Kidney (tissue), 13 donors: ENCODE measurements at regions not wholly inside any gene's neighbourhood (a gene's known extent, or its start where the extent isn't known, plus 50 kb on each side); places are given as distances from the start of the nearest gene placed in this dataset.

Source experiments
- DNase-seq, 5 donors: peaks; one replicate each; pipeline ENCODE4 v3.0.0-alpha.2; 2013 to 2020
- FAIRE-seq: peaks from 2 replicates; lab custom pipeline; 2012; peaks lifted over from hg19 to GRCh38; lab: Jason Lieb, UNC
- H3K27ac ChIP-seq, 2 donors: one replicate each; pipeline ENCODE4 v1.7.0; 2013; ENCODE audit warnings: low read depth in 2 of 2, low read length in 2 of 2, inconsistent platforms in 1 of 2
- H3K27me3 ChIP-seq: one replicate; pipeline ENCODE4 v1.7.1; 2013; ENCODE audit warnings: low read length, inconsistent platforms; ENCODE audit not compliant: control insufficient read depth, insufficient read depth
- H3K36me3 ChIP-seq, 3 donors: one replicate each; pipeline versions ENCODE4 v1.7.0 to v1.7.1; 2013; ENCODE audit warnings: low read length in 3 of 3, control low read depth in 1 of 3, inconsistent platforms in 1 of 3; ENCODE audit not compliant: insufficient read depth in 3 of 3, control insufficient read depth in 2 of 3
- H3K4me1 ChIP-seq, 3 donors: one replicate each; pipeline versions ENCODE4 v1.7.0 to v1.7.1; 2013; ENCODE audit warnings: low read length in 3 of 3, inconsistent platforms in 1 of 3, low read depth in 1 of 3; ENCODE audit not compliant: control insufficient read depth in 2 of 3, insufficient read depth in 2 of 3
- H3K4me3 ChIP-seq, 3 donors: one replicate each; pipeline versions ENCODE4 v1.7.0 to v1.8.1; 2013; ENCODE audit warnings: low read length in 3 of 3, control low read depth in 1 of 3, inconsistent platforms in 1 of 3
- H3K9ac ChIP-seq, 3 donors: one replicate each; pipeline versions ENCODE4 v1.7.0 to v1.7.1; 2013; ENCODE audit warnings: low read length in 3 of 3, control low read depth in 1 of 3, inconsistent platforms in 1 of 3
- H3K9me3 ChIP-seq, 3 donors: one replicate each; pipeline versions ENCODE4 v1.7.0 to v1.7.1; 2013; ENCODE audit warnings: low read length in 3 of 3, control low read depth in 1 of 3, inconsistent platforms in 1 of 3; ENCODE audit not compliant: control insufficient read depth in 2 of 3, insufficient read depth in 1 of 3
- intact Hi-C: fragments of 100-400 bp; cut with DNase I; formaldehyde crosslinking; loops from one replicate; pipeline ENCODE4 v1.11.1; 2022
- TF ChIP-seq, protein P1 (sequence below): IDR thresholded peaks from 3 replicates; pipeline ENCODE4 v1.5.1; 2012; ENCODE audit warnings: mild to moderate bottlenecking, moderate library complexity, borderline replicate concordance; ENCODE audit not compliant: insufficient read depth; ENCODE audit errors: extremely low read depth
- donor health status: control.
- donor health status: control.
- donor health status: control.
- donor health status: control.
- donor health status: control.
- donor health status: DM: yes; HTN: yes; CAD: no.
- donor health status: Normal renal cell carcinoma (clear cell type).

DNA sequence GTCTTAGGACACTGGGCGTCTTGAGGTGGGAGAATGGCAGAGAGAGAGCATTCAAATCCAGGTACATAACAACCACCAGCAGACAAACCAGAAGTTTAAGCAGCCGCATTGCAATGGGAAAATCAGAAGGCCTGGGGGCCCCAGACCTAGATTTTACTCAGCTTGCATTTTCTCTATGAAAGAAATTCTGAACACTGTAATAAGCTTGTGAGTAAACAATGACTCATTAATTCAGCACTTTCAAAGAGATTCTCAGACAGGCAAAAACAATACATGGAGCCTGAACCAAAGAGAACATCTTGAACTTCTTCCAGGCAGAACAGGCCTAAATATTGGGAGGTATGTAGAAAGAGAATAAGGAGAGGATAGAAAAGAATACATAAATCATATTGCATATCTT is 69.8 kb upstream of the IFNG-AS1 start:
- Histone ChIP-seq H3K36me3 (no peaks in the 10 kb centered on the region), H3K27me3 (no peaks in the 10 kb centered on the region), H3K4me3 (no peak overlapping the region), H3K9me3 (no peaks in the 10 kb centered on the region), H3K9ac (no peak overlapping the region), H3K4me1 (no peaks in the 10 kb centered on the region), H3K27ac (no peak overlapping the region)
- TF ChIP-seq, protein P1, sequence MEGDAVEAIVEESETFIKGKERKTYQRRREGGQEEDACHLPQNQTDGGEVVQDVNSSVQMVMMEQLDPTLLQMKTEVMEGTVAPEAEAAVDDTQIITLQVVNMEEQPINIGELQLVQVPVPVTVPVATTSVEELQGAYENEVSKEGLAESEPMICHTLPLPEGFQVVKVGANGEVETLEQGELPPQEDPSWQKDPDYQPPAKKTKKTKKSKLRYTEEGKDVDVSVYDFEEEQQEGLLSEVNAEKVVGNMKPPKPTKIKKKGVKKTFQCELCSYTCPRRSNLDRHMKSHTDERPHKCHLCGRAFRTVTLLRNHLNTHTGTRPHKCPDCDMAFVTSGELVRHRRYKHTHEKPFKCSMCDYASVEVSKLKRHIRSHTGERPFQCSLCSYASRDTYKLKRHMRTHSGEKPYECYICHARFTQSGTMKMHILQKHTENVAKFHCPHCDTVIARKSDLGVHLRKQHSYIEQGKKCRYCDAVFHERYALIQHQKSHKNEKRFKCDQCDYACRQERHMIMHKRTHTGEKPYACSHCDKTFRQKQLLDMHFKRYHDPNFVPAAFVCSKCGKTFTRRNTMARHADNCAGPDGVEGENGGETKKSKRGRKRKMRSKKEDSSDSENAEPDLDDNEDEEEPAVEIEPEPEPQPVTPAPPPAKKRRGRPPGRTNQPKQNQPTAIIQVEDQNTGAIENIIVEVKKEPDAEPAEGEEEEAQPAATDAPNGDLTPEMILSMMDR, result no peak
- no peak for DNase-seq
- no peak for FAIRE-seq
- intact Hi-C loops, result no loop called here

DNA sequence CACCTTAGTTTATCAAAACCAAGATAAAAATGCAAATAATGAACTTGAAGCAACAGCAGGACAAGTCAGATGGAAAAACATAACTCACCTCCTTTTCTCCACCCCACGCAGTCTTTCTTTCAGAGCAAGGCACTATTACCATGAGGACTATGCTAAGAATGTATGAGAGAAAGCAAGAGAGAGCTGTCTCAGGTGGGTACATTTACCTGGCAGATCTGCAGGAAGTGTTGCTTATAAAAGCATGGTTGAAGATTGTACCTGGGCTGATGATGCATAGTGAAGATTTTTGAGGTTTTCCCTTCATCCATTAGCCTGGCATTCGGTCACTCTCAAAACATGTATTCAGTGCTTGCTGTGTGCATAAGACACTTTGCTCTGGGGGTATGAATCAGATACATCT is 68.8 kb upstream of the IFNG-AS1 start:
- Histone ChIP-seq H3K27ac (no peak overlapping the region), H3K4me1 (no peaks in the 10 kb centered on the region), H3K4me3 (no peak overlapping the region), H3K9me3 (no peaks in the 10 kb centered on the region), H3K36me3 (no peaks in the 10 kb centered on the region), H3K27me3 (no peaks in the 10 kb centered on the region), H3K9ac (no peak overlapping the region)
- TF ChIP-seq, protein P1, result no peak
- no peak for FAIRE-seq
- intact Hi-C loops, result no loop called here
- DNase-seq, result no peak

DNA sequence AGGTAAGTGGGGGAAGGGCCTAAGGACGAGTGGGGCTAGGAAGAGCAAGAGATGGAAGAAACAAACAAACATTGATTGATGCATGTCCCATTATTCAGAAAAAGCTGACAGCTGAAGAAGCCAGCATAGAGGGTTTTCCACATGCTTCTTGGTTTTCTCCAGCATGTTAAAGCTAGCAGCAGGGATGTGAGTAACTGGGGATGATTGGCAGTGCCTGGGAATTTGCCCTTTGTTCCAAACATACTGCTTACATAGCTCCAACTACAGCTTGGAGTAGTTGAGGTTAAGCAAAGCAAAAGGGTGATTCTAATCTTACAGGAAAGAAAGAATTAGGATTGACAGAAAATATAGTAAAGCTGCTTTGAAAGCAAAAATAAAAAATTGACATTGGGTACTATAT is 68.0 kb upstream of the IFNG-AS1 start:
- H3K27me3 ChIP-seq, result no peaks in the 10 kb centered on the region
- no peak overlapping the region for H3K27ac ChIP-seq
- DNase-seq (peak in 1 of 5 donors; percentile 15), FAIRE-seq (no peak)
- H3K9ac ChIP-seq, result no peak overlapping the region
- H3K36me3 ChIP-seq, result no peaks in the 10 kb centered on the region
- H3K4me1 ChIP-seq, result no peaks in the 10 kb centered on the region
- H3K9me3 ChIP-seq, result no peaks in the 10 kb centered on the region
- intact Hi-C loops, result no loop called here
- H3K4me3 ChIP-seq, result no peak overlapping the region
- TF ChIP-seq, protein P1, result no peak

DNA sequence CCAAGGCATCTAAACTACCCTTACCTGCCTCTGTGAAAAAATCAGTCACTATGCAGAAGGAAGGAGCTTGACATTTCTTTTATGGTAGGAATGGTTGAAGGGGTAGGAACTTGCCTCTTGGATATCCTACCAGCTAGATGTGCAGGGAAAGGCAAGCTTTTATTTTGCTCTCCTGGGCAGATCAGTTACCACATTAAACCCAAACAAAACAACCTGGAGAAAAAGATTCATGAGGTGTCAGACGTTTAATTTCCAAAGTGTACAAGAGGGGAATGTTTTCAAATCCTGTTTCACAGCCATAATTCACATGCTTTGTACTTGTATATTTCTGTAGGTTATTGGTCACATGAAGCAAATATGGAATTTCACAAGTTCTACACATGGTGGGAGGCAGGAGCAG is 67.0 kb upstream of the IFNG-AS1 start:
- DNase-seq, result peak in 3 of 5 donors; percentile 28 to 80 (median 77)
- no peak for FAIRE-seq

More for the DNA sequence above, 67.0 kb upstream of the IFNG-AS1 start:
- H3K27ac ChIP-seq, result no peak overlapping the region
- no peaks in the 10 kb centered on the region for H3K27me3 ChIP-seq
- H3K36me3 ChIP-seq, result no peaks in the 10 kb centered on the region
- no peaks in the 10 kb centered on the region for H3K9me3 ChIP-seq
- H3K4me1 ChIP-seq, result no peaks in the 10 kb centered on the region
- H3K9ac ChIP-seq, result no peak overlapping the region
- no peak overlapping the region for H3K4me3 ChIP-seq
- intact Hi-C loops, result no loop called here
- TF ChIP-seq, protein P1, result no peak
